ENCODE measurements at regions not wholly inside any gene's neighbourhood (a gene's known extent, or its start where the extent isn't known, plus 50 kb on each side); places are given as distances from the start of the nearest gene placed in this dataset.
"Not testable (repeated sequence)": the region's sequence is repeated elsewhere in the genome, so short reads cannot be mapped to it uniquely, and the experiment has no call there.

DNA sequence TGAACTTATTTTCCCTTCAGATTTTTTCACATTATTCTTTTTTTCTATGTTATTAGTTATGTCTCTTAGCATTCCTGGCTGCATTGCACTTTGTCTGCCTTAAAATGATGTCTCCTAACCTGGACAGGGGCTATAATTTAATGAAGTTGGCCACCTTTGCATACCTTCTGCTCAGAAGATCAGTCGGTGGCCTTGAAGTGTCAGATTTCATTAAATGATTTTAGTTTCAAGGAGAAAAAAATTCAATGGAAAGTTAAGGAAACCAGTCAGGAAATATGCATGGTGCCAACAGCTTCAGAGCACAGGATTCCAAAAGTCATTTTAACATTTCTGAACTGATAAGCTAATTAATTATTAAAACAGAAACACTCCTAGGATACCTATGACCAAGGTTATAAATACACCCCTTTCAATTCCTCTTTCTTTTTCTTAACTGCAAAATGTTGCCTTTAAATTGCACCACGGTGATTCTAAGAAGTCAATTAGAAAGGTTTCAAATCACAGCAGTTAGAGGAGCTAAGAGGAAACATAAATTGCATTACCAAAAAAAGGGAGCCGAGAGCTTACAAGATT is 533.4 kb downstream of the KCNJ2 start:
- no peak for DNase-seq (ENCODE audit: low read depth)

DNA sequence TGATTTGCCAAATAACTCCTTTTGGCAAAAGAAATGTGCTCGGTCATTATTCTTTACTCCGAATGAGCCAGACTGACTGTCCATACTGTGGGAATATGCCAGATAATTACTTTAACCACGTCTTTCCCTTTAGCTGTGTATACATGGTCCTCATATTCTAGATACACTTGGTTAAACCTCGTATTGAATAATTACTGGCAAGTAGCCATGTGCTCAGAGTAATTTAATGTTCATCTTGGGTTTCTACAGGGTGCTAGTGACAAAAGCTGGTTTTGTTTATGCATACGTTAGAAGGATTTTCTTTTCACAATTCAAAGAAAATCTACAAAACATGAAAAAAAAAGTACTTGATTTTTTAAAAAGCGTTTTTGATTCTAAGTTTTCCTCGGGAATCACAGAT is 540.3 kb downstream of the KCNJ2 start:
- no peak for DNase-seq (ENCODE audit: low read depth)

DNA sequence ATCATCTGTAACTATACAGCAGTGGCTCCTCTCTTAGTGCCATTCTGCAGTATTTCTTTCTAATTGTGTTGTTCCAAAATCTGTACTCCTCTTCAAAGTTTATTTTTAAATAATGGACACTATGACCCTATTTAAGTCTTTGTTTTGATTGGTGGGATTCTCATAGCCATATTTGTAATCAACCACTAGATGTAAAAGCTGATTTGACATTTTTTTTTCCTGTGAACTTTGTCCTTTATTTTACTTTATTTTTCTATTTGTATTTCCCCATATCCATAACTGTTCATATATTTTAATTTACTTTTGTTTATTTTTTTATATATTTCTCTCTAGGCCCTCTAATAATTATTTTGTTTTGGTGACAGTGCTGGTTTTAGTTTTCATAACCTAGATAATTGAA is 544.4 kb downstream of the KCNJ2 start:
- DNase-seq (ENCODE audit: low read depth), result no peak

DNA sequence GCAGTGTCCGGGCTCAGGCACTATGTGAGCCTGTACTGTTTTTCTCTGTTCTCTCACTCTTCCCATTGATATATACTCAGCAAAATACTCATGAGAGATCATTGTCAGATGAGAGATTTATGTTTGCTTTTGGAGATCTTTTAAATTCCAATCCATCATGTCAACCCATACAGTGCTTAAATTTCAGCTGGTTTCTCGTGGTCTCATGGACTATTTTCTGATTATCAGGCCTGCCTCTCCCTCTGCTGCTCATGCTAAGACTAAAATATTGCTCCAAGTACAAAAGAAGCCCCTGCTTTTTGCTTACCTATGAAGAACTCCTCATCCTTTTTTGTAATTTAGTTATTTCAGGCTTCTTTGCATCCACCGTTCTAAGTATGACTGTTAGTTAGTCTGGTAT is 547.2 kb downstream of the KCNJ2 start:
- no peak for DNase-seq (ENCODE audit: low read depth)

DNA sequence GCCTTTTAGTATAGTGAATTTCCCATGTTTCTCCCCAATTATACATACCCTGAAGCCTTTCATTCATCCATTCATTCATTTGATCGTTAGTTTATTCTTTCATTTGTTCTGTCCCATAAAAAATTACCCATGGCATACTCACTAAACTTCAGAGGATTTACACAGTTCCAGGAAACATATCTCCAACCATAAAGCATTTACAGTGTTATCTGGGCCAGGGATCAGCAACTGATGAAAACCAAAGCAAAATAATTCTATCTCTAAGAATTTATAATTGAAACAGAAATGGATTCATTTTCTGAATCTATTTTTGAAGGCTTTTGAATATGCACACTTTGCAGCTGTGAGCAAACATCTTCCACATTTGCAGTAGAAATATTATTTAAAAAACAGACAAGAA is 547.7 kb downstream of the KCNJ2 start:
- DNase-seq (ENCODE audit: low read depth), result no peak

DNA sequence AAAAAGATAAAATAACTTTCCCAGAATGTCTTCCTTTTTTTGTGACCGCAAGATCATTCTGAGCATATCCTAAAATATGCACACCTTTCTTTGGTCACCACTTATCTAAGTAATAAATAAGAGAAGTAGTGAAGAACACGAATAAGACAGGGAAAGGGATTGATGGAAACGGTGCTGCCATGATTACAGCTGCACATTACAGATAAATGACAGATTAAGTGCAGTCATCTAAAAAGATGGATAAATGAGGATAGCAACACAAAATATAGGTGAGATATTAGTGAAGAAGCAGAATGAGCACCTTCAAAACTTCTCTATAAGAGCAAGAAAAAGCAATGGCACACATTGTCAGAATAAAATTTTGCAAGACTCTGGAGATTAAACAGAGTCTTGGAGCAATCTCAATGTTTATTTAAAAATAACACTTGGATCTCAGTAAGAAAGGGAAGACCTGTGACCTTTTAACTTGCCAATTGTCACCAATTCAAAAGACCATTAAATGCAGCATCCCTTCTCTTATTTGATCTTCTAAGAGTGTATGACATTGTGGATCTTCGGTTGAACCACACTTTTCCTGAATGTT is 567.1 kb downstream of the KCNJ2 start:
- no peak for DNase-seq (ENCODE audit: low read depth)

DNA sequence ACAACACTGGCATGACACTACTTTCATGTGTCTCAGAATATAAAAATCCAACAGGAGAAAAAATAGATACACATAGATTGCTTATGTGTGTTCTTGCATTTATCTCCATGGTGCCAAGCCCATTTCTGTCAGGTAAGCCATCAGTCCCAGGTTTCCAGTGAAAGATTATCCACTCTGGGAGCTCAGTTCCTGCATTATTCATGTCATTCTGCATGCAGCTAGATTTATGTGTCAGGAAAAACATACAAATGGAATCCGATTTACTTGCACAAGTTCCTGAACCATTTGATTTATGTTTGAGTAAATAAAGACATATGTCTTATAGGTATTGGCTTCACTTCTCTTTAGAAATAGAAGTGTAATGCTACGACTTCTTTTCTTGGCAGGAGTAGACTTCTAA is 569.7 kb downstream of the KCNJ2 start:
- DNase-seq (ENCODE audit: low read depth), result no peak

DNA sequence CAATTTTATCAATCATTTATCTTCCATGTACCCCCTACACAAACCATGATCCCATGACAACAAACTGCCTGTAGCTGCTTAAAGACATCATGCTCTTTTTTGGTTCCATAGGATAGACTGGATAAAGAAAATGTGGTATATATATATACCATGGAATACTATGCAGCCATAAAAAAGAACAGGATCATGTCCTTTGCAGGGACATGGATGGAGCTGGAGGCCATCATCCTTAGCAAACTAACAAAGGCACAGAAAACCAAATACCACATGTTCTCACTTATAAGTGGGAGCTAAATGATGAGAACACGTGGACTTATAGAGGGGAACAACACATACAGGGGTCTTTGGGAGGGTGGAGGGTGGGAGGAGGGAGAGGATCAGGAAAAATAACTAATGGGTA is 577.2 kb downstream of the KCNJ2 start:
- DNase-seq (ENCODE audit: low read depth), result not testable (repeated sequence)

DNA sequence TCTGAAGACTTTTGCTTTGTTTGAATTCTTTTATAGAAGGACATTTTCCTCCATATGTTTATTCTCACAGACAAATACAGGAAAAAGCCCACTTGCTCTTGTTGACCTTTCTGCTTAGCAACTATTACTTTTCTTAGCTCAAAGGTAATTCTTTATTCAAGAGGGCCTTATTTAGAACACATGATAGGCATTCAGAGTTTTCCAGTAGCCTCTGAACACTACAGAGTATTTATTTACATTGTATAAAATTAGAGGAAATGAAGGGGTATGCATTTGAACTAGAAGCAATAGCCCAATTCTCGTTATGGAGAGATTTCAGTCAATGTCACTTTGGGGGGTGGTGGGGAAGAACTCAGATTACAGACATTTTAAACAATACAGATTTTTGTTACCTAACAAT is 581.7 kb downstream of the KCNJ2 start:
- no peak for DNase-seq (ENCODE audit: low read depth)

DNA sequence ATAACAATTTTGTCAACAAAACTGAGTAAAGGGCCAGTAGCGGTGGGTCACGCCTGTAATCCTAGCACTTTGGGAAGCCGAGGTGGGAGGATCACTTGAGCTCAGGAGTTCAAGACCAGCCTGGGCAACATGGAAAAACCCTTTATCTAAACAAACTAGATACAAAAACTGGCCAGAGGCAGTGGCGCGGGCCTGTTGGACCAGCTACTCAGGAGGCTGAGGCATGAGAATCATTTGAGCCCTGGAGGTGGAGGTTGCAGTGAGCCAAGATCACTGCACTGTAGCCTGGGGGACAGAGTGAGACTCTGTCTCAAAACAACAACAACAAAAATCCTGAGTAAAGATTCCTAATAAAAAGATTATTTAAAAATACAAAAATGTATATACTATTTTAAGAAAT is 583.1 kb downstream of the KCNJ2 start:
- not testable (repeated sequence) for DNase-seq (ENCODE audit: low read depth)

DNA sequence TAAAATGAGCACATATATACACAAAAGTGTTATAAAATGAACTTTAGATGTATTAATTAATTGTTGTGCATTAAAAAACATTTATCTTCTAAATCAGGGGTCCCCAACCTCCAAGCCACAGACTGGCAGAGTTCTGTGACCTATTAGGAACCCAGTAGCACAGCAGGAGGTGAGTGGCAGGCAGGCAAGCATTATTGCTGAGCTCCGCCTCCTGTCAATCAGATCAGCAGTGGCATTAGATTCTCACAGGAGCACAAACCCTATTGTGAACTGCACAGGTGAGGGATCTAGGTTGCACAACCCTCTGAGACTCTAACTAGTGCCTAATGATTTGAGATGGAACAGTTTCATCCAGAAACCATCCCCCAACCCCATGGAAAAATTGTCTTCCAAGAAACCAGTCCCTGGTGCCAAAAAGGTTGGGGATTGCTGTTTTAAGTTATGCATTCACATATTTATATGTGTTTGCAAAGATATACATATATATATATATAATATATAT is 583.7 kb downstream of the KCNJ2 start:
- DNase-seq (ENCODE audit: low read depth), result no peak

DNA sequence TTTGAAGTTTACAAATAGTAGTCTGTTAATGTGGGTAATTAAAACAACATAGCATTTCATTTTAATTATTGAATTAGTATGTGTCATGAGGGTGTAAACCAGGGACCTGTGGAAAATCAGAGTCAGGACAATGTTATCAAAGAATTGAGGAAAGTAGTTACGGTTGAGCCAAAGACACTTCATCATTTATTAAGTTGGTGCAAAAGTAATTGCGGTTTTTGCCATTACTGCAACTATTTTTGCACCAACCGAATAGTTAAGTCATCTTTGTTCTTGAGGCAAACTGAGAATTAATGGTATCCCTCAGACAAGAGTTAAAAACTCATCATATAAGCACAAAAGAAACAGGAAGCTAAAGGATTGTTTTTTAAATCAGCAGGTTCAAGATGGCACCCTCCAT is 593.7 kb downstream of the KCNJ2 start:
- DNase-seq (ENCODE audit: low read depth), result no peak

DNA sequence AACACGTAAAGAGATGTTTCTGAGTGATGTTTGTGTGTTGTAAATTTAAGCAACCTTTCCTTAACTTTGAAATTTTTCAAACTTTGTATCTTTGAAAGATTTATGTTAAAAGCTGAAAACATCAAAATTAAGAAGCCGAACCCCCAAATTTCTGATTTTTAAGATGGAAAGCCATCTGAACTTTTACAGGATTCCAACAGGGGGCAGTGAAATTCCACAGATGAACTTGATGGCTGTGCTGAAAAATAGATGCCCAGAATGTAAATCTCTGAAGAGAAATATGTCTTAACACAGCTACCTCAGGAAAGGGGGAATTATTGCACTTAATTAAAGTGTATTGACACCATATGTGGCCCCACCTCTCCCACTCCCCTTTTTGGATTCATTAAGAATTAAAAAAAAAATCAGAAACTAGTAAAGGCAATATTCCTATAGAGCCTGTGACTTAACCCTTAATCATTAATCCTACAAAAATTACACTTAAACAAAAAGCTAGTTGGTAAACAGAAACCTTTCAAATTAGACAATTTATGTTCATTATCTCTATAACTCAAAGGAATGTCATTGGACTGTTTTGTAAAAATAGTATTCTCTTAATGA is 597.9 kb downstream of the KCNJ2 start:
- peak; percentile 42 for DNase-seq (ENCODE audit: low read depth)

DNA sequence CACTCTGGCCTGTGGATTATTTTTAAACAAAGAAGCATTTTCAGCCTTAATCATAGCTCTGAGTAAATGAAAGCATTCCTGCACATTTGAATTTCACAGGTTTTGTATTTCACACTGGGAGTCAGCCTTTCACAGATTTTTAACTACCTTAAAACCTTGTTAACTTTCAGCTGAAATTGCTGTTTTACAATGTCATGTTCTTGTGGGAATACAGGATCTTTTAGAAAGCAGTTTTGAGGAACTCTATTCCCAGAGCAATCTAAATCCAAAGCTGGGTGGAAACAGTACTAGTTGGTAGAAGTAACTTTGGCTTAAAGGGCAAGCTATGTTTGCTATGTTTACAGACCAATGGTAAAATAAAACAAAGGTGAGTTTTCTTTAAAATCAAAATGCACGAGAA is 600.6 kb downstream of the KCNJ2 start:
- no peak for DNase-seq (ENCODE audit: low read depth)

DNA sequence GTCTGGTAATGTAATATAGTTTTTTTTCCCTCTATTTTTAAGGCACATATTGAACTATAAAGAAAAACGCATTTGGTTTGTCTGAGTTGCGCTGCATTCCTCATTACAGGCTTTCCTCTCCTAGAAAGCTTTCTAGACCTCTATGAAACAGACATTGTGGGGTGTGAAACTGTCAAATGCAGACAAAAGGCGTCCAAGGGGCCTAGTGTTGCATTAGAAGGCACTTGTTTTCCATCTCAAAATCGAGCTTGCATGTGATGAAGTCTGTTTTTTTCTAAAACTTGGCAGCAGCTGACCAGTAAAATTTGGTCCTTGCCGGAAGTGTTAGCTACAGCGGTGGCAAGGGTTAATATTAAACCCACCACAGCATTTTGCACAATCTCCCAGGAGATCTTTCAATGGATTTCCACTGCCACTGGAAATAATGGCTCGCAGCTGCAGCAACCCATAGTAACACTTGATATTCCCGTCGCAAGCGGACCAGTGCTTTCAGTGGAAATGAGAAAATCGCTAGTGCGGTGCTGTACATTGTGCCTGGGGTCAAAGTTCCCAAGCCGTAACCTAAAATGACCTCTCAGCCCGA is 602.6 kb downstream of the KCNJ2 start:
- DNase-seq (ENCODE audit: low read depth), result no peak

DNA sequence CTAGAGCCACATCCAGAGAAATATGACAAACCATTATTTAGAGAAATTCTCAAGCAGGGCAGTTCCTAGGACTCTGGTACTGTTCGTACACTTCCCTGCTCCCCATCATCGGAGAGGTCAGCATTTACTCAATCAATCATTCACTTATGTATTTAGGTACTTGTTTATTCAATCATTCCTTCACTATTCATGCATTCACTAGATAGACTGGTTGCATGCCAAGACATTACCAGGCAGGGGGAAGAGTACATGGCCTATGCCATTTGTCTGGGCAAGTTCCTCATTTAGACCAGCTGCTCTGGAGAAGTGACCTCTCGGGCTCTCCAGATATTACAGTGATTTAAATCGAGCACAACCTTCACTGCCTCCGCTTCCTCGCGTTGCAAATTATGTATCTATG is 603.4 kb downstream of the KCNJ2 start:
- DNase-seq (ENCODE audit: low read depth), result no peak

DNA sequence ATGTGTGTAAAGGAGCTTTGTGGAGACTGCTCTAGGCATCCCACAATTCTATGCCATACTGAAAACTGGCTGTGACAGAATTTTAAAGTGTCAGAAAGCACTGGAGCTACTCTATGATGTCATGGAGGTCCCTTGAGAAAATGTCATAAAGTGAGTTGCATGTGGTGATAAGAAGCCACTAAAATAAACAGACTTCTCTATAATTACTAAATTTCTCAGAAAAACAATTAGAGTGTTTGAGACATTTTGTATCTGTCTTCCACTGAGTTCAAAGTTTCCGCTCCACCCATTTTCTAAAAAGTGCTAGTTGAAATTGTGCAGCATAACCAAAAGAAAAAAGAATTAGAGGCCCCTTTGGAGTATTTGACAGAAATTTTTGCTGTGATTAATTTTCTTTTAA is 603.9 kb downstream of the KCNJ2 start:
- no peak for DNase-seq (ENCODE audit: low read depth)

DNA sequence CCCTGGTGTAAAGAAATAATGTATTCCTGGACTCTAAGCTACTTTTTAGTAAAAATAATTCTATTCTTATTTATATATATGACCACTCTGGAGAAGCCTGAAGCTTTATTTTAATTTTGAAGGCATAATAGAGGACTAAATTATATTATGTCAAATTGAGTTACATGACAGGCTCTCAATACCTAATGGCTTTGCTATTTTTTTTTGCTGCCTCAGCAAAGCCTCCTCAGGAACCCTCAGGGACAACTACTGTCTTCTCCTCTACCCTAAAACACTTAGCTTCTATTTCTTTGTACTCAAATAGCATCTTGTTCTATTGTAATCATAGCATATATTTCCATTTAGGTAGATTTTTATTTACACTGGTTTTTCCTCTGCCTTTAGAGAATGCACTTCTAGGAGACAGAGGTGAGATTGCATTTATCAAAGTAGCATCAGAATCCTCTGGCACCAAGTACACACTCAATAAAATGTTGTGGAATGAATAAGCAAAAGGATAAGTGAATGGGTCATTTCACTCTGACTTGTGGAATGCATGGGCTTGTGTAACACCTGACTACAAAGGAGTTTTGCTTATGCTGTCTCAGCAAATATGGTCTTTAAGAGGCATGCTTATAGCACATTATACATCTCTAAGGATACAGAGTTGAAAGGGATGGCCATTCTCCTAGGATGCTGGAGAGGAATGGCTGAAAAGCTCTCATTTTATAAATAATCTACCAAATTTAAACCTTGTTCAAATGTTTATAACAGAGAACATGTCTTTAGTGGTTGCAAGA is 605.2 kb downstream of the KCNJ2 start:
- DNase-seq (ENCODE audit: low read depth), result no peak

DNA sequence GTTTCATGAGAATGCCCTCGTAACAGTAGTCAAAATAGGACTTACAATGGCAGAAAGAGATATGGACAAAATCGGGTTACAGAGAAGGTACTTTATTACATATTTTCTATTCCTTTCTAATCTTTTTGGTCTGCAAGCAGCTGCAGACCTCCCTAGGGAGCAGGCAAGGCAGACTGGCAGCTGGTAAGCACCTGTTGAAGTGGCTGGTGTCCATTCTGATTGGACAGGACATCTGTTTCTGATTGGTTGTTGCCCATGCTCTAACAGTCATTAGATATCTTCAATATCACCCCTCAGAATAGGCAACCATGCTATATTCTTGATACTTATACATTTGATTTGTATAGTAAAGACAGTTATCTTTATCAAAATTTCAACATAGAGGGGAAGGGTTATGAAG is 606.3 kb downstream of the KCNJ2 start:
- DNase-seq (ENCODE audit: low read depth), result peak; percentile 83

DNA sequence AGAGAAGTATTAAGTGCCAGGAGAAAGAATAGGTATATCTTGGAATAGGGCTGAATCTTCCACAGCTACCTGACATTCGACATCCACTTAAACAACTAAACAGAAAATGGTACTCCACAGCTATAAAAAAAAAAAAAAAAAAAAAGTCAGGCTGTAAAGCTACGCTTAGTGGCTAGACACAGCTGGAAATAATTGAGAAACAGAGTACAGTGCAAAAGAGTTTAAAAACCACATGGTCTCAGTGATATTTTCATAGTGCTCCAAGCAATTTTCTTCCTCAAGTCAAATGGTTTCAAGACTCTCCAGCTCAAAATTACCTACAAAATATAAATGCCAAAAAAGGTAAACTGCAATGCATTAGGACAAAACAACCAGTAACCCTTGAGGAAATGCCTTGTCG is 607.1 kb downstream of the KCNJ2 start:
- DNase-seq (ENCODE audit: low read depth), result no peak

DNA sequence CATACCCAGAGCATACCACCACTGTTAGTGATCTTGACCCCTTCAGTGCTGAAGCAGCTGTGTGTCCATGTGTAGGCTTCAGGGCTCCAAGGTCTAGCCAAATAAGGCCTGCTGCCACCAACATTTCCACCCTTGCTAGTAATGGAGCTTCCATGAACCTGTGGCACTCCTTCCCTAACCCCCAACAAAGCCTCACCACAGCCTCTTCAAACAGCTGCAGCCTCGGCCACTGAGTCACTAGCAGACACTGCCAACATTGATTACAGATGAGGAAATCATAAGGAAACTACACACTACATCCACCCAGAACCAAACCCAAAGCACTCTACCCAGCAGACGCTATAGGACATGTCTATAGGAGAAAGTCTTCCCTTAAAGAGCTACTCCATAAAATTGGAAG is 610.7 kb downstream of the KCNJ2 start:
- DNase-seq (ENCODE audit: low read depth), result peak; percentile 69

DNA sequence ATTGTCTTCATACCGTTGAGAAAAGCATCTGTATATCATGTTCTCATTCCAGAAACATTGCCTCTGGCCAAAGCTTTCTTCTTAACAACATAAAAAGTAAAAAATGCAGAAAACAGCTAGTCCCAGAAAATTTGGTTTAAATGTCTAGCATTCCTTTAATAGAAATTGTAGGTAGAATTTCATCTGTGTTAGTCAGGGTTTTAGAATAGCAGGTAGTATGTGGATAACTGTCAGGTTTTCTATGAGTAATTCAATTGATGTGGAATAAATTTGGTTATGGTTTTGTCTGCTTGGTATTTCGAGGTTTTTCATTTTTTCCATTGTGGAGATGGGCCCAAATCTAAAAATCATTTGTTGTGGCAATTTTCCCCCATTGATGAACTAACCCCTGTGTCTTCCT is 616.7 kb downstream of the KCNJ2 start:
- DNase-seq (ENCODE audit: low read depth), result no peak
